ENCODE measurements at regions not wholly inside any gene's neighbourhood (a gene's known extent, or its start where the extent isn't known, plus 50 kb on each side); places are given as distances from the start of the nearest gene placed in this dataset.

DNA sequence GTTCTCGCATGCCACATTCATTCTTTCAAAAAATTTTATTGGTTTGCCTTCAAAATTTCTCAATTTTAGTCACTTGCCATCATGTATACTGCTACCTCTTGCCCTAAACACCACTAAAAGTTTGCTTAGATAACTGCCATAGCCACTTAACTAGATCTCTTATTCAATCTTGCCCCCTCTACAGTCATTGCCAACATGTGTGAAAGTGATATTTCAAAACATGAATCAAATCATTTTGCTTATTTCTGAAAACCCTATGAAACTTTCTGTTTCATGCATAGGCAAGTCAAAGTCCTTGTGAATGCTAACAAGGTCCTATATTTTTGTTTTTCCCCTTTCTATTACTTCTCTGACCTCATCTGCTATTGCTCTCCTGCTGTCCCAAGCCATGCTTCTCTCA is 397.1 kb downstream of the KCNJ3 start:
- H3K4me3 ChIP-seq (ENCODE audit: low read depth, low read length): no peak overlapping the region
- no peak for DNase-seq (ENCODE audit: low read depth)
- no peak for TF ChIP-seq CTCF (IDR thresholded peaks at IDR 0.05; ENCODE audit: control insufficient read depth, extremely low read depth, insufficient read depth)

GRCh38 chr2:155080373-155080772 is 381.9 kb downstream of the KCNJ3 start:
- no peak for DNase-seq (ENCODE audit: low read depth)
- H3K4me3 ChIP-seq (ENCODE audit: low read depth, low read length): no peak overlapping the region
- no peak for TF ChIP-seq CTCF (IDR thresholded peaks at IDR 0.05; ENCODE audit: control insufficient read depth, extremely low read depth, insufficient read depth)

DNA sequence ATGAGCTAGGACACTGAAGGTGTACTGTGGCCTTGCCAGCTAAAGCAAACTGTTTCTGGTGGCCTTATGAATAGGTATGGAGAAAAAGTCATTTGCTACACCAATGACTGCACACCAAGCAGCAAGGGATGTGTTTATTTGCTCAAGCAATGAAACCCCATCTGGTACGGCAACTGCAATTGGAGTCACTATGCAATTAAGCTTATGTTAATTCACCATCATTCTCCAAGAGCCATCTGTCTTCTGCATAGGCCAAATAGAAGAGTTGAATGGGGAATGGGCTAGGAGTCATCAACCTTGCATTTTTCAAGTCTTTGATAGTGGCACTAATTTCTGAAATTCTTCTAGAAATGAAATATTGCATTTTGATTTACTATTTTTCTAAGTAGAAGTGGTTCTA is 372.0 kb downstream of the KCNJ3 start:
- H3K4me3 ChIP-seq (ENCODE audit: low read depth, low read length): no peak overlapping the region
- no peak for TF ChIP-seq CTCF (IDR thresholded peaks at IDR 0.05; ENCODE audit: control insufficient read depth, extremely low read depth, insufficient read depth)
- no peak for DNase-seq (ENCODE audit: low read depth)

- no peak for TF ChIP-seq CTCF (IDR thresholded peaks at IDR 0.05; ENCODE audit: control insufficient read depth, extremely low read depth, insufficient read depth)
- DNase-seq (ENCODE audit: low read depth): no peak
- no peak overlapping the region for H3K4me3 ChIP-seq (ENCODE audit: low read depth, low read length)
Measured at GRCh38 chr2:155062922-155063258, 364.4 kb downstream of the KCNJ3 start.

- DNase-seq (ENCODE audit: low read depth): no peak
- TF ChIP-seq CTCF (IDR thresholded peaks at IDR 0.05; ENCODE audit: control insufficient read depth, extremely low read depth, insufficient read depth): no peak
- no peak overlapping the region for H3K4me3 ChIP-seq (ENCODE audit: low read depth, low read length)
Measured at GRCh38 chr2:155062250-155062921, 363.9 kb downstream of the KCNJ3 start.

GRCh38 chr2:155060896-155061295 is 362.4 kb downstream of the KCNJ3 start:
- TF ChIP-seq CTCF (IDR thresholded peaks at IDR 0.05; ENCODE audit: control insufficient read depth, extremely low read depth, insufficient read depth): no peak
- H3K4me3 ChIP-seq (ENCODE audit: low read depth, low read length): no peak overlapping the region
- no peak for DNase-seq (ENCODE audit: low read depth)

GRCh38 chr2:155054712-155055111 is 356.2 kb downstream of the KCNJ3 start:
- TF ChIP-seq CTCF (IDR thresholded peaks at IDR 0.05; ENCODE audit: control insufficient read depth, extremely low read depth, insufficient read depth): no peak
- DNase-seq (ENCODE audit: low read depth): no peak
- H3K4me3 ChIP-seq (ENCODE audit: low read depth, low read length): no peak overlapping the region

Measured in LNCaP clone FGC (cell line).